HG03575 (cell line): ENCODE measurements at regions not wholly inside any gene's neighbourhood (a gene's known extent, or its start where the extent isn't known, plus 50 kb on each side); places are given as distances from the start of the nearest gene placed in this dataset.

ENCODE experiments used
- ATAC-seq: cut with Tn5 transposase; IDR thresholded peaks from one replicate; pipeline ENCODE4 v1.9.1; 2021; ENCODE audit not compliant: unreplicated experiment, insufficient number of reproducible peaks, low FRiP score; ENCODE audit errors: extremely low read depth

DNA sequence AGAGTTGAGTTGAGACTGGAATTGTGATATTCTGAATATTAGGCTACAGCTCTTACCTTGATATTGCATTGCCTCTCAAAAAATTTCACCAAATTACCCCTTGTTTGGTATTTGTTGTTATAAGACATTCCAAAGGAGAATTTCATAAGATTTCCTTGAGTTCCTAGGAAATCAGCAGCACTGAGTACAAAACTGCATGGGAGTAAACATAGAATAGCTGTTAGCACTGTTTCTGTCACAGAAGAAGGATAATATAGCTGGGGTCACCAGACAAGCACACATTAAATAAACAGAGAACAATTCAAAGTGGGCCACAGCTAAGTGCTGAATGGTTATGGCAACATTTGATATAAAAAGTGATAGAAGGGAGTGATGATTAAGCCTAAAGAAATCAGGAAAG lies 724.3 kb downstream of the PRELID2 start:
- ATAC-seq: no peak

DNA sequence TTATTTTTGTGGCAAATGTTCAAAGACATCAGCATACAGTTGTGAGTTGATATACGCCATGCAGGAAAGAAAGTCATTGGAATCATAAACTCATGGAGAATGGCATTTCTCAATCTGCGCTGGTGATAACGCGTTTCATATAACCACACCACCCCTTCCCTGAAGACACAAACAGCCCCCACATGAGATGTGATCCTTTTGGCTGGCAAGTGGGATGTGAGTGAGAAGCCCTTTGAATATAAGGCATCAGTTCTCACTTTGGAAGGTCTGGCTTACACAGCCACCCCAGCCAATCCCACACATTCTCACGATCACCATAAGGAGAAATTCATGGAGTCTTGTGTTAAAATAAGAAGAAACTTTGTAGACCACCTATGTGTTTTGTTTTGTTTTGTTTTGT lies 725.0 kb downstream of the PRELID2 start:
- ATAC-seq: no peak

GRCh38 chr5:145105384-145105783 lies 729.8 kb downstream of the PRELID2 start:
- ATAC-seq: no peak

DNA sequence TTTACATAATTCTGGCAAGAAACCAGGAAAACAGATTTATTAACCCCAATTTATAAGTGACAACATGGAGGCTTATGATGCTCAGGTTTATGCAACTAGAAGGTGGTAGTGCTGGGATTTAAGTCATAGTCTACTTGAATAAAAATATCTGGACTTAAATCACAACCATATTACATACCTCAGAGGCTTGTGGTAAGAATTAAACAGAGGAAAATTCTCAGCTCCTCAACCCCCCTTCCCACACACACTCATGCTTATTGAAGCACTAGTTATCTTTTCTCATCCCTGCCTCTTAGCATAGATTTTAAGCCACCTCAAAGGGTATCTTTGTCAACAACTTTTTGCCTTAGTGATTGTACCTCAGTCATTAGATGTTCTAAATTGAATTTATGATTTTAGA lies 731.0 kb downstream of the PRELID2 start:
- ATAC-seq: no peak

- ATAC-seq: no peak
Observed at GRCh38 chr5:145101246-145101645, 733.9 kb downstream of the PRELID2 start.

- no peak for ATAC-seq
Observed at GRCh38 chr5:145090115-145090514, 745.0 kb downstream of the PRELID2 start.

DNA sequence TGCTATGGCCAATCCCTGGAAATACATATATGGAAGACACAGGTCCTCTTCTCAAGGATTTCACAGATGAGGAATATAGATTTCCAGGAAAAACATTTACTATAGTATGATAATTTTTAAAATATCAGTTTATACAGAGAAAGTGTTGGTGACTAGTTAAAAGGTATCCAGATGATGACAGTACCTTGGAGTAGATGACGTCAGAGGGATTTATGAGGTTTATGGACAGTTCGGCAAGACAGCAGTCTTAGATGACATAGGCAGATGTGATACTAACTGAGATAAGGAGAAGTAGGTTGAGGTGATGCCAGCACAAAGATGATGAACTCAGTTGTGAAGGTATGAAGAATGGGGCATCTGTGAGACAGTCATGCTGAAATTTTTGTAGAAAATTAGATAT lies 750.3 kb downstream of the PRELID2 start:
- ATAC-seq: no peak

- ATAC-seq: no peak
Observed at GRCh38 chr5:145077028-145077427, 758.1 kb downstream of the PRELID2 start.

- no peak for ATAC-seq
Observed at GRCh38 chr5:145076040-145076439, 759.1 kb downstream of the PRELID2 start.

GRCh38 chr5:145072889-145073288 lies 762.3 kb downstream of the PRELID2 start:
- no peak for ATAC-seq

GRCh38 chr5:145068721-145069120 lies 766.4 kb downstream of the PRELID2 start:
- ATAC-seq: no peak

- ATAC-seq: no peak
Observed at GRCh38 chr5:145062280-145063062, 772.7 kb downstream of the PRELID2 start.

DNA sequence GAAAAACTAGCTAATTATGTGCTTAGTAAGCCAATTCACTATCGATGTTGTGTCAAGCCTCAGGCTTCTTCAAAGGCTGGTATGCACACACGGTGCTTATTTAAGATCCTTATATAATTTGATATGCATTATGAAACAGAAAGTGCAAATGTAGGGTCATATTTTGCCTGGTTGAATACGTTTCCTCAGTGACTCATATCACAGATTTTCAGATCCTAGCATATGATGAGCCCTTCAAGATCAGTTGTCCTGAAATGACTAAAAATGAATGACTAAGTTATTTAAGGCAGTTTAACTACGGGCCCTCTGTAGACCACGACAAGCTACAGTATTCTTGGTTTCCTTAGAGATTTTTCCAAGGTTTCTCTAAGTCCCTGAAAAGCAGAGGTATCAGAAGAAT lies 778.3 kb downstream of the PRELID2 start:
- ATAC-seq: peak; percentile 100

- ATAC-seq: no peak
Observed at GRCh38 chr5:145050181-145050580, 785.0 kb downstream of the PRELID2 start.

- ATAC-seq: no peak
Observed at GRCh38 chr5:145044970-145045369, 790.2 kb downstream of the PRELID2 start.

- no peak for ATAC-seq
Observed at GRCh38 chr5:145028626-145029025, 806.5 kb downstream of the PRELID2 start.

GRCh38 chr5:145027286-145027685 lies 807.9 kb downstream of the PRELID2 start:
- ATAC-seq: no peak

DNA sequence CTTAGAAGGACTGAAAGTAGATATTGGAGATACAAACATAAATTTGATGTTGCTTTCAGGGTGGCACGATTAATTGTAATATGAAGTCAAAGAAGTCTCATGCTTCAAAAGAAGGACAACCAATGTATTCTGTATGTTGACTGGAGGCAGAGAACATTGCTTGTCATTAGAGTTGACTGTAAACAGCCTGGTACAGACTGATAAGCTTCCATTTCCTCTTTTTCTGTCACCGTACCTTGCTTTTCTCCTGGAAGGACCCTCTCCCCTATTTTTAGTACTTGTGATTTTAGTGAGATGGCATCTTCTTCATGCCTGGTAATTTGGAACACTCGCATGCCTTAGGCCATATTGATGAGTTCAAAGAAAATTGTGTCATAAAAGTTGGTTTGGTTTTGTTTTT lies 809.4 kb downstream of the PRELID2 start:
- no peak for ATAC-seq

DNA sequence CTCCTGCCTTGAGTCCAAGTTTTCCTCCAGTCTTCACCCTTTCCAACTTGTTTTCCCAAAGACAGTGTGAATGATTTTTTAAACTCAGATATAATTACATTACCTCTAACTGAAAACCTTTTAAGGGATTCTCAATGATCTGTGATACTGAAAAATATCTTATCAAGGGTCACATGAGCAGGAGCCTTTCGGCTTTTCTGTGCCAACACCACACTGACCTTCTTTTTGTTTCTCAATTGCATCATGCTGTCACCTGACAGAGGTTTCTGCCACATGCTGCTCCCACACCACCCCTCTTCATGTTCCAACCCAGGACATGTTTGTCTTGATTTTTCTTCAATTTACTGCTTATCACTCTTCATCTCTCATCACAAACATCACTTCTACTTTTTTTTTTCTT lies 820.0 kb downstream of the PRELID2 start:
- ATAC-seq: no peak

GRCh38 chr5:145014109-145014508 lies 821.0 kb downstream of the PRELID2 start:
- no peak for ATAC-seq

GRCh38 chr5:145010834-145011233 lies 824.3 kb downstream of the PRELID2 start:
- ATAC-seq: no peak
